NCI-H226 (cell line): ENCODE measurements at regions not wholly inside any gene's neighbourhood (a gene's known extent, or its start where the extent isn't known, plus 50 kb on each side); places are given as distances from the start of the nearest gene placed in this dataset.

Experiments used
- DNase-seq: peaks from one replicate; pipeline ENCODE4 v3.0.0-alpha.2; 2015

- DNase-seq: no peak
Measured at GRCh38 chr9:108642871-108643270, 212.9 kb downstream of the ACTL7B start.

DNA sequence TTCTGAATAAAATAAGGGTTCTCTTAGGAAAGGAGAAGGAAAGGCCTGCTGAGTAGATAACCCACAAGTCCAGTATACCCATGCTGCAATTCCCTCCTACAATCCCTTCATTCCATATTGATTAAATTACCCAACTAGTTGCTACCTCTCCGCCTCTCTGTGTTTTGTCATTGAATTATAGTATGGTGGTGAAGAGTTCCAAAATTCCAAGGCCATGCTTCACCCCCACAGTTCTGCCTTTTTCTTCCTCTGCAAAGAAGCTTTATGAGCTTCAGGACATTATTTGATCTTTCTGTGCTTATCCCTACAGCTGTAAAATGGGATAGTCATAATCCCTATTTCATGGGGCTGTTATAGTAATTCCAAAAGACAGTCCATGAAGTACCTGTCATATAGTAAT lies 215.6 kb downstream of the ACTL7B start:
- no peak for DNase-seq

GRCh38 chr9:108639696-108640095 lies 216.1 kb downstream of the ACTL7B start:
- DNase-seq: no peak

DNA sequence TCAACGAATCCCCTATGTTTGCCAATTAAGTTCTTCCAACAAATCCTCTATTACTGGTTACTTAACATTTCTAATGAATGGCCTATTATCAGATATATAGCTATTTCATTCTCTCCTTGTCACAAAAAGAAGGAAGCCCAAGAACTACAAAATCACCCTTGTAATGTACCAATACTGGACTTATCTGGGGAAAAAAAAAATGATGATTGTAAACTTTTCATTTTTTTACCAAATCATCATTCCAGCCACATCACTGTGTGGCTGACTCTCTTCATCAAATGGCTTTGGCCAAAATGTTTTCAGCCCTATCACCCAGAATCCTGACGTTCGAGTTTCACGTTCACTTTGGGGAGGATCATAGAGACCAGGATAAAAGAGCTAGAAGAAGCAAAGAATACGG lies 216.7 kb downstream of the ACTL7B start:
- no peak for DNase-seq

- no peak for DNase-seq
Measured at GRCh38 chr9:108637340-108637739, 218.4 kb downstream of the ACTL7B start.

DNA sequence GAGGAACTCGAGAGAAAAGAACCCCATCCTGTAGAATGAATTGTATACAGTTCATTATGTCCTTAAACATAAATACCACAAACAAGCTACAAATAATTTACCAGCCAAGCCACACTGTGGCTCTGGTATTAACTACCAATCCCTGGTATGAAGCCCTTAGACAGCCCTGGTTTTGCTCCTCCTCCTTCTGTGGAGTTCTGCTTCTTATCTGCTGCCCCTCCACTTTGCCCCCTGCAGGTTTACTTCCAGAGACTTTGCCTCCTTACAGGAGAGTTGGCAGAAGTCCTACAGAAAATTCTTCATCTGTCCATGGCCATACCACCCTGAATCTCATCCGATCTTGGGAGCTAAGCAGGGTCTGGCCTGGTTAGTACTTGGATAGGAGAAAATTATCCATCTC lies 219.8 kb downstream of the ACTL7B start:
- peak; percentile 47 for DNase-seq

- peak; percentile 61 for DNase-seq
Measured at GRCh38 chr9:108634672-108635462, 220.9 kb downstream of the ACTL7B start.

DNA sequence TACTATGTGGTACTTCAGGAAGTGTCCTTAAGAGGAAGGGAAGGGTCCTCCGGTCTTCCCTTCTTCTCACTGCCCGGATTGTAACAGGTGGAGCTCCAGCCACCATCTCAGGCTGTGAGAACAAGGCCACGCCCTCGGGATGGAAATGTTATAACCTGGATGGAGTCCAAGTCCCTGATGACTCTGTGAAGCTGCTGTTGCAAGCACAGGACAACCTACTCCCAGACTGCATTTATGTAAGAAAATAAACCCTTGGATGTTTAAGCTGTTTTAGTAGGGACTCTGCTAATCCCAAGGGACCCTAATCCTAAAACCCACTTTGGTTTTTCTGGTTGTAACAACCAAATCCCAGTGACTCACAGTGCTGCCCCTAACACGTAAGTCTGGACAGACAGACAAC lies 221.6 kb downstream of the ACTL7B start:
- DNase-seq: peak; percentile 49

GRCh38 chr9:108631496-108632285 lies 224.1 kb downstream of the ACTL7B start:
- no peak for DNase-seq

- no peak for DNase-seq
Measured at GRCh38 chr9:108628316-108628715, 227.5 kb downstream of the ACTL7B start.

- no peak for DNase-seq
Measured at GRCh38 chr9:108626743-108627142, 229.0 kb downstream of the ACTL7B start.

GRCh38 chr9:108621991-108622855 lies 233.6 kb downstream of the ACTL7B start:
- peak; percentile 80 for DNase-seq

DNA sequence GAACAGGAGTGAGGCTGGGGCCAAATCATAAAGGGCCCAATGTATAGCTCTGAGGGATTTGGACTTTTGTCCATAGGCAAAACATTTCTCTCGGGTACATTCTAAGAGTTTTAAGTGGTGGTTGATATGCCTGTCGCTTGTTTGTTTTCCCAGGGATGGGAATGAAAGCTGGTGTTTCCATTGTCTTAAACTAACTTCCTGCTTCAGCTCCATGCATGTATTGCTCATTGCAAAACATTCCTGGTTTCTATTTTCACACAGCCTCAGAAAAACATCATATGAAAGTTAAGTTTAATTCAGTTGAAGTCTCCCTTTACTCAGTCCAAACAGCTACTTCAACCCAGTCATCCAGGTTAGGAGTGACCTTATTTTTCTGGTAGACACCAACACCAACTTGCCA lies 235.0 kb downstream of the ACTL7B start:
- peak; percentile 28 for DNase-seq

- DNase-seq: peak; percentile 18
Measured at GRCh38 chr9:108618906-108619550, 236.8 kb downstream of the ACTL7B start.

DNA sequence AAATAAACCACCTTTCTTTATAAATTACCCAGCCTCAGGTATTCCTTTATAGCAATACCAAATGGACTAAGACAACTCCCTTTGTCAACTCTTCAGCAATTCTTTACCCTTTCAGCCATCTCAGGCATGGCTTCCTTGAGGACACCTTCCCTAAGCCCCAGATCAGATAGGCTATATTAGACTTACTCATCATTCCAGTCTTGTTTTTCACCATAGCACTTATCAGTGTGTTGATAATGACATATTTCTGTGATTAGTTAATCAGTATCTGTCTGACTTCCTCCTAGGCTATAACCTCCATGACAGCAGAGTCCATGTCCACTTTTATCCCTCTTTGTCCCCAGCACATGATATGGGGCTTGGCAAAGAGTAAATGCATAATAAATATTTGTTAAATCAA lies 238.1 kb downstream of the ACTL7B start:
- DNase-seq: peak; percentile 29

GRCh38 chr9:108615152-108615551 lies 240.6 kb downstream of the ACTL7B start:
- no peak for DNase-seq

- no peak for DNase-seq
Measured at GRCh38 chr9:108612513-108612912, 243.3 kb downstream of the ACTL7B start.

DNA sequence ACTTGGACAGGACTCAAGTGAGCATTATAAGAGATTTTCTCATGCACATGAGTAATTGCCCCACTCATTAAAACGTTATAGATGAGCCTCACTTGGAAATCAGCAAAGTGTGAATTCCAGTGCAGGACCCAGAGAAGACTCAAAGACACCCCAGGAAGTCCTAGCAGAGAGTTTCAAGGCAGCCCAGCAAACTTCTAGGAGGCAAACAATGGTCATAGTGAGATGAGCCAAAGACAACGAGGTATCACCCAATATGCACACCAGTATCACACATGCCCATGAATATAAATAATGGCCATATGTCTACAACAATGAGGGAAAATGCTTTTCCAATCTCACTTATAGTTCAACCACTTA lies 245.9 kb downstream of the ACTL7B start:
- no peak for DNase-seq

DNA sequence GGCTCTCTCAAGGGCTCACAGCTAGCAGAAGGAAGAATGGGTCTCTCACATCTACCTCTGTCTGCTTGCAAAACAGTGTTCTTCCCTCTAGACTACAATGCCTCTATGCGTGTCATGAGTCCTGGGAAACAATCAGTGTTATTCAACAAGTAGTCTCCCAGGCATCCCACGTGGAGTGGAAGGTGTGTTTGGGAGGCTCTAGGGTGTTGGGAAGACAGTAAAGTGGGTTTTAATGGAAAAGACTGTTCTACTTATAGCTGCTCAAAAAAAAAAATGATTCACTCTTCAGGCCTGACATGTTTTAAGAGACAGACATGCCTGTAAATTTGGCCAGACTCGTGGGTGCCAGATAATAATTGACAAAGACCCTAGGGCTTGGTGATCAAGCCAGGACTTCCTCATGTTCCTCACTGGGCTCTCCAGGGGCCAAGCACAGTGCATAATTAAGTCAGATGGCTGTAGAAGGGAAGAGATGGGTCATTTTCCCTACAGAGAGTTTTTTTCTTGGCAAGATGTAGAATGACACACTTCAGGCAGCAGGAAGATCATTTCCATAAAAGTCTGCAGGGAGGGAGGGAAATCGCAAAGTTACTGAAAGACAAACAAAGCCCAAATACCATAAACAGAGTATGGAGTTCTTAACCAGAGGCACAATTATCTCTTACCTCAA lies 246.4 kb downstream of the ACTL7B start:
- peak; percentile 17 for DNase-seq

DNA sequence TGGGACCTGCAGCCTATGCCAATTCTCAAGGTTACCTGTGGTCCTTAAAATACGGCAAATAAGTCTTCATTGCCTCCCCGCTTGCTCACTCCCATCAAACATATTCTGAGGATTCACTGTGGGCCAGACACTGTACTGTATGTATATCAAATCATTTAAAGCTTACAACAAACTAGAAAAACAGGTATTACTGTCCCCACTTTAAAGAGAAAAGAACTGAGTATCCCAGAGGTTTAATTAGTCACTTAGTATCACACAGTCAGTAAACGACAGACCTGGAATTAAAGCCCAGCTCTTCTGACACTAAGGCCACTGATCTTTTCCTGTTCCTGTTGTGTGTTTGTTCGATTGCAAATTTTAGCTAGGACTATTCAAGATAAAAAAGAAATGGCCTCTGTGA lies 248.2 kb downstream of the ACTL7B start:
- no peak for DNase-seq

GRCh38 chr9:108606401-108606800 lies 249.4 kb downstream of the ACTL7B start:
- DNase-seq: no peak

- DNase-seq: no peak
Measured at GRCh38 chr9:108603141-108603540, 252.6 kb downstream of the ACTL7B start.
